NCI-H446 treated with DMSO at 0.1 percent for 48 hours (cell line): ENCODE measurements at regions not wholly inside any gene's neighbourhood (a gene's known extent, or its start where the extent isn't known, plus 50 kb on each side); places are given as distances from the start of the nearest gene placed in this dataset.

ENCODE experiments used
- DNase-seq: peaks from one replicate; lab custom pipeline; 2025; lab: John Stamatoyannopoulos, UW

DNA sequence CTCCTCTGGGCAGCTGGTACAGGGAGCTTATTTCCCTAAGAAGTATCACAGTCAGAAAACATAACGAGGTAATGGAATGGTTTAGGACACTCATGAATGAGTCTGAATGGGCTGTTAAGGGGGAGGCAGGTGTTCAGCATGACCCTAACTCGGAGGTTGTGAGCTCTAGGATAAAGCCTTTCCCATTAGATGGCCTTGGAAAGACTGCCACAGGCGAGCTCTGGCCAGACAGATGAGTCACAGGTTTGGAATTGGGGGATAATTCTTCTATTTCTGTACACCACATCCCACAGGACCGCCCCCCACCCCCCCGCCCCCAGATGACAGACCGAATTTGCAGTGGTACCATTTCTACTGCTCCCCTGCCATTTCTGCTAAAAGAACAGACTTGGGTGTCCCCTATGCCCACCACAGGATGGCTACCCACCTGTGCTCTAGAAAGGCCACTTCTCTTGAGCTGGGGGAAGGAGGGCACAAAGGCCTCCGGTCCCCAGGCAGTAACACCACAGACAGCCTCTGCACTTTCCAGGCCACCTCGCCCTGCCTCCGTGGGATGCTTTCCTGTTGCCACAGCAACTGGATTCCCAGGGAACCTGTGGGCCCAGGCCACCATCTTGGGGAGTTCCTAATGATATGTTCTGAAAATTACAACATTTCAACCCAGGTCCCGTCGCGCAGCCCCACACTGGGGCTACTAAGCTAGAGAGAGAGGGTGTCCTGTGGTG lies 76.7 kb downstream of the TRIM29 start:
- DNase-seq = no peak

- DNase-seq = no peak
These were observed 77.4 kb downstream of the TRIM29 start for GRCh38 chr11:120060512-120060911.

DNA sequence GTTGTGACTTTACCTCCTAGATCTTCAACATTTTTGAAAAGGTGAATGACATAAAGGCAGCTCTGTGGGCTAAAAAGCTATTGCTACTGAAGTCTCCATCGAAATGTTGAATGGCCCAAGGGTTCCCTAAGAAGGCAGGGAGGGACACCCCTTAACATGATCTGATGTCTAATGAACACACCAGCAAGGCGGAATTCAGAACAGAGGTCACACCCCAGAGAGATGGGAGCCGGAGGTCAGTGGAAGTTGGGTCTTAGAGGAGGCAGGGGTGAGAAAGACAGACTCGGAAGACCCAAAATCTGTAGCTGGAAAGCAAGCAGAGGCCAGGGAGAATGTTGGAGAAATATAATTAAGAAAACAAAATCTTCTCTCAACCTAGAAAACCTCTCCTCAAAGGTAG lies 79.0 kb downstream of the TRIM29 start:
- DNase-seq = no peak

GRCh38 chr11:120057595-120058581 lies 80.0 kb downstream of the TRIM29 start:
- no peak for DNase-seq

DNA sequence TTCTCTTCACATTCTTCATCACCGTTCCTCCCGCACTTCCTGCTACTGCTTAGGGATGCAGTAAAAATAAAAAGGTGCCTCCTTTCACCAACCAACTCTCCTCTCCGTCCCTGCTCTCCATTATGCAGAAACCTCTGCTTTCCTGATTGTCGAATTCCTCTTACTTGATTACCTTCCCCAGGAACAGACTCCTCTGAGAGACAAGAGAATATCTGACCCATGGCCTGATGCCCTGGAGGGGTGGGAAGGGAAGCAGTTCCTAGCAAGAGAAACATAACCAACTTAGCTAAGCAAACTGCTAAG lies 80.9 kb downstream of the TRIM29 start:
- DNase-seq = no peak

GRCh38 chr11:120056301-120057027 lies 81.4 kb downstream of the TRIM29 start:
- no peak for DNase-seq

DNA sequence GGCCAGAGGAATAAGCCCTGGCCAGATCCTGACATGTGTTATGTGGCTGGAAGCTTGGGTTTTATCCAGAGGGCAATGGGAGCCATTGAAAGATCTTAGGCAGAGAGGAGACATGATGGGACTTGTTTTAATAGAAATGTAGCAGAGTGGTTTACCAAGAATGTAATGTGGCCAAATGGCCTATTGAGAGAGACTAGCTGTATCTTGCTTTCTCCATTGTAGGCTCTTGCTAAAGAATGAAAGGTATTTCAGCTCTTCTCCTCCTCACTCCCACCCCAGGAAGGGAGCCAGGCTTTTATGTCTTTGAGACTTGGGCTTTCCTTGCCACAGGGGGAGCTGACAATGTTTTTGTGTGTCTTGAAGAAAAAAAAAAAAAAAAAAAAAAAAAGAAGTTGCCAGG lies 82.3 kb downstream of the TRIM29 start:
- DNase-seq = no peak

GRCh38 chr11:120054753-120055045 lies 83.2 kb downstream of the TRIM29 start:
- no peak for DNase-seq

- no peak for DNase-seq
These were observed 83.7 kb downstream of the TRIM29 start for GRCh38 chr11:120054016-120054752.

GRCh38 chr11:120052196-120052775 lies 85.6 kb downstream of the TRIM29 start:
- DNase-seq = no peak

- DNase-seq = no peak
These were observed 93.8 kb downstream of the TRIM29 start for GRCh38 chr11:120044011-120044675.

DNA sequence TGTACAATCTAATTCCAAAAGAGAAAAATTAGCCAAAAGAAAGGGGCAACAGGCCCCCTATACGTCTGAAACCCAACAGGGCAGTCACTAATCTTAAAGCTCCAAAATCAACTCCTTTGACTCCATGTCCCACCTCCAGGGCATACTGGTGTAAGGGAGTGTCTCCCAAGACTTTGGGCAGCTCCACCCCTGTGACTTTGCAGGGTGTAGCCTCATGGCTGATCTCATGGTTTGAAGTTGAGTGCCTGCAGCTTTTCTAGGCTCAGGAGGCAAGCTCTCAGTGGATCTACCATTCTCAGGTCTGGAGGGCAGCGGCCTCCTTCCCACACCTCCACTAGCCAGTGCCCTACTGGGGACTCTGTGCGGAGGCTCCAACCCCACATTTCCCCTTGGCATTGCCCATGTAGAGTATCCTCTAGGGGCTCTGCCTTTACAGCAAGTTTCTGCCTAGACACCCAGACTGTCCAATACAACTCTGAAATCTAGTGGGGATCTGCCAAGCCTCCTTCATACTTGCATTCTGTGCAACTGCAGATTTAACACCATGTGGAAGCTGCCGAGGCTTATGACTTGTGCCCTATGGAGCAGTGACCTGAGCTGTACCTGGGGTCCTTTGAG lies 94.5 kb downstream of the TRIM29 start:
- no peak for DNase-seq

DNA sequence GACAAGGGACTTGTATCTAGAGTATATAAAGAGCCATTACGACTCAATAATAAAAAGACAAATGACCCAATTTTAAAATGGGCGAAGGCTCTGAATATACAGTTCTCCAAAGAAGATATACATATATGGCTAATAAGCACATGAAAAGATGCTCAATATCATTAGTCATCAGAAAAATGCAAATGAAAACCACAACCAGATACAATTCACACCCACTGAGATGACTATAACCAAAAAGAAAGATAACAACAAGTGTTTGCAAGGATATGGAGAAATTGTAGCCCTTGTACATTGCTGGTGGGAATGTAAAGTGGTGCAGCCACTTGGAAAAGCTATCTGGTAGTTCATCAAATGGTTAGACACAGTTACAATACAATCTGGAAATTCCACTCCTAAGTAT lies 96.3 kb downstream of the TRIM29 start:
- no peak for DNase-seq

- no peak for DNase-seq
These were observed 97.6 kb downstream of the TRIM29 start for GRCh38 chr11:120040151-120040840.

GRCh38 chr11:120039039-120039438 lies 98.9 kb downstream of the TRIM29 start:
- DNase-seq = no peak

DNA sequence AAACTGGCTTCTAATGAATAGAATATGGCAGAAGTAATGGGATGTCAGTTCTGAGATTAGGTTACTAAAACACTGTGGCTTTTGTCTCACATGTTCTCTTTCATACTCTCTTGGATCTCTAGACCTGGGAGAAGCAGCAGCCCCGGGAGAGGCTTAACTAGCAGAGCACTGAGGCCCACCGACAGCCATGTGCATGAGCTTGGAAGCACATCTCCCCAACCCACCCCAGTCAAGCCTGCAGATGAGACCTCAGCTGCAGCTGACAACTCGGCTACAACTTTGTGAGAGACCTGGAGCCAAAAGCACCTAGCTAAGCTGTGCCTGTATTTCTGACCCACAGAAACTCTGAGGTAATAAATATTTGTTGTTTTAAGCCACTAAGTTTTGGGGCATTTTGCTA lies 100.8 kb downstream of the TRIM29 start:
- DNase-seq = no peak

DNA sequence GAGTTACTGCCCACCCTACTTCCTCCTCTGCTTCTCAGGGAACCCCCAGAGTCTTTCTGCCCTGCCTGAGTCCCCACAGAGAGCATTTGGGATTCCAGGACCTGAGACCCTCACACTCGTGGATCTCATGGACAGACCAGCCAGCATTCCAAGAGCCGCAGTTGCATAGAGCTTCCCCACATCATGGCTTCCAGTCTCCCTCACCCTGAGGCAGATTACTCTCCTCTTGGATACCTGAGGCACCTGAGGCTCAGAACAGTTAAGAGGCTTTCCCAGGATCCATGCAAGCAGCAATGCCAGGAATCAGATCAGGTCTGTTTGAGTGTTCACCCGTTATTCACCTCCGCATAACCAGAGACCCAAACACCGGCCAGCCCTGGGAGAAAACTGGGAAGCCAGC lies 102.2 kb downstream of the TRIM29 start:
- no peak for DNase-seq

- DNase-seq = no peak
These were observed 102.9 kb downstream of the TRIM29 start for GRCh38 chr11:120034881-120035630.

DNA sequence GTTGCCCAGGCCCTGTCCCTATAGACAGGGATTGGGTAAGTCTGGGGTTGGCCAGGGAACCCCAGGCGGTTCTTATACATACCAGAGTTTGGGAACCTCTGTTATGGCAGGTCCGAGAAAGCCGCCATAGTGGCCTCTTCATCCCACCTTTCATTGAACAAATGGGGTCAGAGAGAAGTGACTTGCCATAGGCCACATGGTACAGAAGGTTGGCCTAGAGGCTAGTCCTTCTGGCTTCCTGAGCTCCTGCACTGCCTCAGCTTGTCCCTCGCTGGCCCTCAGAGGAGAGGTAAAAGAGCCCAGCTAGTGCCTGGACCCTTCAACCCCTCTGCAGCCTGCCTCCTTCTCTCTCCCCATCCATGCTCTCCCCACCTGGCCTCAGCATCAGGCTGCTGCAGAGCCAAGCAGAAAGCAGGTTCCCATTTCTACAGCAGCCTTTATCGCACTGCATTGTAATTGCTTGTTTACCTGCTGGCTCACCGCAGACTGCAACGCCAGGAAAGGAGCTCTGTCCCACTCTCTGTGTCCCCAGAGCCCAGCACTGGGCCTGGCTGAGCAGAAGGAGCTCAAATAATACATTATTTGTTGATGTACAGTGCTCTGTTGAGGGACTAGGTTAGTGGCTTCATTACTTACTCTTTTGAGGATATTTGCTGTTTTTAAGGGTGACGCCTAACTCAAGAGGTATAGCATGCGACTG lies 103.6 kb downstream of the TRIM29 start:
- DNase-seq = no peak
